HK-2 (cell line): ENCODE measurements at regions not wholly inside any gene's neighbourhood (a gene's known extent, or its start where the extent isn't known, plus 50 kb on each side); places are given as distances from the start of the nearest gene placed in this dataset.

Experiments
- DNase-seq: peaks from one replicate; pipeline ENCODE4 v3.0.0-alpha.2; 2018; ENCODE audit not compliant: unreplicated experiment

DNA sequence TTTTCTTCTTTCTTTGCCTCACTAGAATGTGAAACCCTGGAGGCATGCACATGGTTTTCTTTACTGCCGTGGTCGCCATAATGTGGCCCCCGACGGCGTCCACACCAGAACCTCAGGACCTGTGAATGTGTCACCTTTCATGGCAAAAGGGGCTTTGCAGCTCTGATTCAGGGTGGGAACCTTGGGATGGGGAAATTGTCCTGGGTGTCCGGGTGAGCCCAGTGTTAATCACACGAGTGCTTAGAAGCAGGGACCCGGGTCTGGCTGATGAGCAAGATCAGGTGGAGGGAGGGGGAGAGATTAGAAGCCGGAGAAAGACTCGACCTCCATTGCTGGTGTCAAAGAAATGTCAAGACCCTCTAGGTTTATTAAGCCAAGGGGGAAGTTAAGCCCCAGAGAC lies 74.7 kb upstream of the SHISAL1 start:
- DNase-seq: no peak

DNA sequence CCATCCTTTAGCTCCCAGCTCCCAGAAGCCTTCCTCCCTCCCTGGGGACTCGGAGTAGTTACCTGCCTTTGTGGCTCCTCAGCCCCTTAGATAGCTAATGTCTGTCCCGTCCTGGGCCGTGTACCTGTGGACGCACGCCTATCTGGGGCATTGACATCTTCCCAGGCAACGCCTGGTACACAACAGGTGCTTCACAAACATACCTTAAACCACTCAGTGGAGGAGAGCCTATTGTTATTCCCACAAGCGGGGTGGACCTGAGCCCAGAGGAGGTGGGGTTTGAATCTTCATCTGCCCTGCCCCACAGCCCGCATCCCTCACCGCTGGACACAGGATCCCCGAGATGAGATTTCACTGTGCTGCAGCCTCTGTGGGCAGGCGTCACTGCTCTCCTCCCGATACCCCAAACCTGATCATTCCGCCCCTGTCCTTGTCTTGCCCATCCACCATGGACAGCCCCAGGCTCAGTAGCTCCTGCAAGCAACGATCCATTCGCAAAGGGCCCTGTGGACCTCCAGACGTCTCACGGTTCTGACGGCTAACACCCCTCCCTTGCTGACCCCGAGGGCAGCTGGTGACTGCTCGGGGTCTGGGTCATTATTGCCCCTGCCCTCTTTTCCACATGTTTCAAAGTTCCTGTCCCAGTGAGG lies 73.8 kb upstream of the SHISAL1 start:
- DNase-seq: no peak

DNA sequence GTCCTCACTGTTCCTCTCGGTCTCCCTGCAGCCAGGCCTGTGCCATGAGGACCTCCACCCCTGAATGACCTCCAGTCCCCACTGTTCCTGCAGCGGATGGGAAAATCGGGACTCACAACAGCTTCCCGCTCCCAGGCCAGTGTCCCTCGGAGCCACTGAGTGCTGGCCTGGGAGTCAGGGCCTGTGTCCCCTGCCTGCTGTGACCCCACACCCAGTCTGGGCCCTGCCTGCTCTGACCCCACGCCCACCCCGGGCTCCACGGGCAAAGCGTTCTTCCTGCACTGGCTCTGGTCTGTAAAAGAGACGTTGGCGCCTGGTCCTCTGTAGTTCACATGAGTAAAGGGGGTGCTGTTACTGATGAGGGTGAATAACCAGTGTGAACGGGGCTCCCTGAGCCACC lies 73.0 kb upstream of the SHISAL1 start:
- no peak for DNase-seq

DNA sequence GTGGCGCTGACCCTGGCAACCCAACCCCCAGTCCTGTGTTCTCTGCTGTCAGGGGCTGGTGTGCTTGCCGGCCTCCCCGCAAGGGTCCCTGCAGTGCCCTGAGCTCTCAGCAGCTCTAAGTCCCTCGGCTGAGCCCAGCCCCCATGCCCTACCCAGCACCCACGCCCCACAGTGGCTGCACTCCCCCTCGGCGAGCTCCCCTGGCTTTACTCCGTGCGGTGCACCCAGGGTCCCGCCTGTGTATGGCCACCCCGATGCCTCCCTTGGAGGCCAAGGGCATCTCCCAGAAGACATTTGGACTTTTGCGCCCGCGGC lies 72.5 kb upstream of the SHISAL1 start:
- no peak for DNase-seq

GRCh38 chr22:44384563-44385295 lies 72.0 kb upstream of the SHISAL1 start:
- no peak for DNase-seq

- no peak for DNase-seq
Measured at GRCh38 chr22:44383652-44384562, 71.2 kb upstream of the SHISAL1 start.

DNA sequence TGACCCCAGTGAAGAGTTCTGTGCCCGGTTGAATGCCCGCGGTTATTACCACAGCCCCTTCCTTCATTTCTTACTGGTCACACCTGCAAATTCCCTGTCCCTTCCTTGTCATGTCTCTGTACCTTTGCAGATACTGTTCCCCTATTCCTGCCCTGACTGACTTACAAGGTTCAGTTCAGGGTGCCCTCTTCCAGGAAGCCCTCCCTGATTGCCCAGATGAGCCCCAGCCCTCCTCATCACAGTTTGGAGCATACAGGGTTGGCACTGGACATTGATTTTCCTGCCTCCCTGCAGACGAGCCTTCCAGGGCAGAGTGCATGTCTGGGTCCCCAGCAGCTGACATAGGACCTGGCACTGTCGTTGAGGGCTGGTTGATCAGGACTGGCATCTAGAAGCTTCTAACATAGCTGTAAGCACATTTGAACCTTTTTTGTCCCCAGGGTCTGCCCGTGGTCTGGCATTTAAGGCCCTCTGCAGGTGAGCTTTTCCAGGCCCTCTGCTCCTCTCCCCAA lies 70.4 kb upstream of the SHISAL1 start:
- DNase-seq: no peak

DNA sequence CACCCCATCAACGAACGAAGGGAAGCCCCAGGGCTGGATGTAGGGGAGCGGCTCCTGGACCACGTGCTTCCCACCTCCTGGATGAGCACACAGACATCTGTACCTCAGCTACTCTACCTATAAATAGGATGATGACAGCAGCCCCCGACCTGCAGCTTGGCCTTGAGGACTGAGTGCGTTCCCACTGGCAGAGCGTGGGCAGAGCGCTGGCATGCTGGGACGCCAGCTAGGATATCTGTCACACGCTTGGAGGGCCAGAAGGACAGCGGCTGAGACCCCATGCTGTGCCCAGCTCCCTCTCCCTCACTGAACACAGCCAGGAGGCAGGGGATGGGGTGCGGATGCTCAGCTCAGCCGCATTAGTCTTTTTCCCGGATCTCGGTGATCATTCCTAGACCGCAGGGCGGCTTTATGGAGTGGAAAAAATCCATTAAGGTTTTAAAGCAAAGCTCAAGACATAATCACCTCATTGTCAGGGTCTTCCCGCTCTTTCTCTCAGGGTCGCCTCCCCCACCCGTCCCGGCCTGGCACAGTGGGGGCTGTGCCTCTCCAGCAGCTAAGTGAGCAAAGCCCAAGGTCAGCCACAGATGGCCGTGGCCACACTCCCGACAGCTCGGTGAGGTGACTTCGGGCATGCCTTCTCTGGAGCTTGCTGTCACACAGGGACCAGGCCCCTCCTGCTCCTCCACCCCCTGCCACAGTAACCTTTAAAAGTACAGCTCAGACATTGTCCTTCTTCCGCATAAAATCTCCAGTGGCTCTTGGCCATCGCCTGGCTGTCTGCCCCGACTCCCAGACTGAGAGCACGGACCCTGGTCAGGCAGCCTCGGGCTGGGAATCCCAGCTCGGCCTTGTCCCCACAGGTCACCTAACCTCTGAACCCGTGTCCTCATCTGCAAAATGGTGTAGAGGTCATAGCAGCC lies 69.6 kb upstream of the SHISAL1 start:
- no peak for DNase-seq

DNA sequence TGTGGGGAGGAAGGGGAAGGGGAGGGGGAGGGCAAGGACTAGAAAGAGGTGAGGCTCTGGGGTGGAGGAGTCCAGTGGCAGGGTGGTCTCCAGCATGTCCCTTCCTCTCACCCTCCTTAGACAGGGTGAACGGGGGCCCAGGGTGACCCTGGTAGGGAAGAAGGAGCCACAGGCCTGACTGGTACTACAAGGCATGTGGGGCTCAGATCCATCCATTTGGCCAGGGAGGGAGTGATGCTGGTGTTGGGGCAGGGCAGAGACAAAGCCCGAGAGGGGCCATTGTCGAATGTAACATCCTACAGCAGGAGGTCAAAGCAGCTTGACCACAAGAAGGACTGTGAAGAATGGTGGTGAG lies 69.0 kb upstream of the SHISAL1 start:
- DNase-seq: no peak

DNA sequence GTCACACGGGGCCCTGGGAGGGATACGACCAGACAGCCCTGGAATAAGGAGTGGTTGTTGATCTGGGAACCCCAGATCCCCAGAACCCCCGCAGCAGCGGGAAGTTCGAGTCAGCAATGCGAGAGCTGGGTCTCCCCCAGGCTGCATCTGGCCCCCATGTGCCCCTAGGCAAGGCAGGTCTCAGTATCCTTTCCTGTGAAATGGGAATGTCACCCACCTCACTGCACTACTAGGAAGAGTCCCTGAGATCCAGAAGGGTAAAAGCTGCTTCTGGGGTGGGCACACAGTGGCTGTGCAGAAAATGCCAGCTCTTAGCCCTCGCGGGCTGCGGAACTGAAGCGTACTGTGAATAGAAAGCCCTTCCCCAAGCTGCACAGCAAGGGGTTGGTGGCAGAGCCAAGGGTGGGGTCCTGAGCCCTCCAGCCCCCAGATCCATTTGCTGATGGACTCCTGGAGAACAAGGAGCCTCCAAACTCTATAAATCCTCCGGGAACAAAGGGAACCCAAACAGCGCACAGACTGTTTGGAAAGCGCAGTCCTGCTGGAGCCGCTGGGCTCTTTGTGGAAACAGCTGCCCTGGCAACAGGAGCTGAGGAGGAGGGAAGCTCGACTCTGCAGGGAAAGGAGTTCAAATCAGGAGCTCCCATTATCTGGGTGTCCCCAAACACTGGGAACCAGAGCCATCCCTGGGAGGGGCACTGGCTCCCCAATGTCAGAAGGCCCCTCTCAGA lies 68.2 kb upstream of the SHISAL1 start:
- DNase-seq: no peak

DNA sequence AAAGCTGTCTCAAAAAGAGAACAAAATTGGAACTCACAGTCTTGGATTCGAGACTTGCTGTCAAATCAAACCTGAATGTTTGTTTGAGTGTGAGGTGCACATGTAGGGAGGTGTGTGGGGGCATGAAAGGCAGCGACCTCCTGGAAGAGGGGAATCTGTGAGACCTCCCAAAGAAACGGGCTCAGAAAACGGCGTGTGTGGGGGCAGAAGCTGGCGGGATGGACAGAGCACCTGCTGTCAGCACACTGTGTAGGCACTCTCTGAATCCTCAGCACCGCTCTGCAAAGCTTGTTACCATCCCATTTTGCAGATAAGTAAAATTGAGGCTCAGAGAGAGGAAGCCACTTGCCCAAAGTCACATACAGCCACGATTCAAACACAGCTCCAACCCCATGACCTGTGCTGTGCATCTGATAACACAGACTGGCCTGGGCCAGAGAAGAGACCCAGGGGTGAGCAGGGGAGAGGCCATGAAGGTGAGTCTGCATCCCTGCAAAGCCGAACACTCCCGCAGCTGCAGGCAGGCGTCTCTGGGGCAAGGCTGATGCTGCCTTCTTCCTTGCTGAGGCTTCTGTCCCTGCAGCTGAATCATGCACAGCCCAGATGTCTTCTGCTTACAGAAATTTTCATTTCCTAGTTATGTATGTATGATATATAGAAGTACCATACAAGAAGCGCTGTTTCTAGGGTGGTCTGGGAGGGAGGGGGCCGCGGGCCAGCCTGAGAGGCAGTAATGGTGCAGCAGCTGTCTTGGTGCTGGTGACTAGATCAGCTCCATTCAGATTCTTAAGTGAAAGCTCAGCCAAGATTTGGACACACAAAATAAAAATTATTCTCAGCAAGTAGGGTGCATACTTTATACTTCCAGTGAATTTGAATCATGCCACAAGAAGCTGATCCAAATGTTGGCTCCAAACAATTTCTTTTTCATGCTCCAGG lies 67.3 kb upstream of the SHISAL1 start:
- DNase-seq: no peak

DNA sequence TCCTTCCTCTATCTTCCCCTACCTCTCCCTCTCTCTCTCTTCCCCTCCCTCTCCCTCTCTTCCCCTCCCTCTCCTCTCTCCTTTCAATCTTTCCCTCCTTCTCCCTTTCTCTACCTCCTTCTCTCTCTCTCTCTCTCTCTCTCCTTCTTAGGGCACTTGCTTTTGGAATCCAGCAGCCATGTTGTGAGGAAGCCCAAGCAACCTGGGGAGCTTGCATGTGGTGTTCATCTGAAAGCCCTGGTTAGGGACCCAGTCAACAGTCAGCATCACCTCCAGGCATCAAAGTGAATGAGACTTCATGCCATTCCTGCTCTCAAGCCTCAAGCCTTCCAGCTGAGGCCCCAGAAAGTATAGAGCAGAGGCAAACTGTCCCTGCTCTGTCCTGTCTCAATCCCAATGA lies 65.6 kb upstream of the SHISAL1 start:
- no peak for DNase-seq

GRCh38 chr22:44375451-44375850 lies 62.7 kb upstream of the SHISAL1 start:
- no peak for DNase-seq

DNA sequence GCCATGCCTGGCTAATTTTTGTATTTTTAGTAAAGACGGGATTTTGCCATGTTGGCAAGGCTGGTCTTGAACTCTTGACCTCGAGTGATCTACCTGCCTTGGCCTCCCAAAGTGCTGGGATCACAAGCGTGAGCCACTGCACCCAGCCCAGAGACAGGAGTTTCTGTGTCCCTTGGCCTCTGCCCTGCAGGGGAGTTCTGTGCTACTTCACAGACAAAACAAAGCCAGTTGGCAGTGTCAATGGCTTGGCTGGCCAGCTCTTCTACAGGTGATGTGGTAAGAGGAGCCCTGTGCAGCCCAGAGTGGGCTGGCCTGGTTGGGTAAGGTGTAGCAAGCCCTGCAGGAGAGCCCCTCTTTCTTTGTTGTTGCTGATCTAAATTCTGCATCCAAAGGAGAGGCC lies 60.5 kb upstream of the SHISAL1 start:
- no peak for DNase-seq

- no peak for DNase-seq
Measured at GRCh38 chr22:44372611-44373010, 59.9 kb upstream of the SHISAL1 start.

DNA sequence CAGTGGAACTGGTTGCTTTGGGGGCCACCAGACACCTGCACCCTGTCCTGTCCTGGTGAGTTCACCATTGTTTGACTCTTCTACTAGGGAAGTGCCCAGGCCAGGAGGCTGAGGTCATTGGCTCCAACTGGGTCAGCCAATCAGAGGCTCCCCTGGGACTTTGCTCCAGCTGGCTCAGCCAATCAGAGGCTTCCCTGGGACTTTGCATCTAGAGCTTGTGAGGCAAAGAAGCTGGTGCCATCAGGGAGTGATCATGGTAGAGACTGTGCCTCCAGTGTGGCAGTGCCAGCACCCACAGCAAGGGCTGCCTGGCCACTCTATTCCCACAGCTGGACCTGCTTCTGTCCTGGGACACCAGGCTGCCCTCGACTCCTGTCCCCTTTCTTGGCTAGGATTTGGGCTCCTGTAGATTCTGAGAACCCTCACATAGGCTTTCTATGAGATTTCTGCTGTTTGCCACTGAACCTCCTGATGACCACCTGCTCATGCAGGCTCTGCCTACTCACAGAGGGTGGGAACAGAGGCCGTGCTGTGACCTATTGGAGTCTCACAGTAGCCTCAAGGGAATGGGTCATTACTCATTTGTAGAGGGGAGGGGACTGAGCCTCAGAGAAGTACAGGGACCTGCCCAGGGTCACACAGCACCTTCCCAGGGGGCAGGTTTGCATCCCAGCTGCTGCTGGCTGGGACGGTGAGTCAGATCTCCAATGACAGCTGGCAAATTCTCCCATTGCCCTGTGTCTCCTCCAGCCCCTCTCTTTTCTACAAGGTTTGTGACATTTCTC lies 59.2 kb upstream of the SHISAL1 start:
- no peak for DNase-seq

DNA sequence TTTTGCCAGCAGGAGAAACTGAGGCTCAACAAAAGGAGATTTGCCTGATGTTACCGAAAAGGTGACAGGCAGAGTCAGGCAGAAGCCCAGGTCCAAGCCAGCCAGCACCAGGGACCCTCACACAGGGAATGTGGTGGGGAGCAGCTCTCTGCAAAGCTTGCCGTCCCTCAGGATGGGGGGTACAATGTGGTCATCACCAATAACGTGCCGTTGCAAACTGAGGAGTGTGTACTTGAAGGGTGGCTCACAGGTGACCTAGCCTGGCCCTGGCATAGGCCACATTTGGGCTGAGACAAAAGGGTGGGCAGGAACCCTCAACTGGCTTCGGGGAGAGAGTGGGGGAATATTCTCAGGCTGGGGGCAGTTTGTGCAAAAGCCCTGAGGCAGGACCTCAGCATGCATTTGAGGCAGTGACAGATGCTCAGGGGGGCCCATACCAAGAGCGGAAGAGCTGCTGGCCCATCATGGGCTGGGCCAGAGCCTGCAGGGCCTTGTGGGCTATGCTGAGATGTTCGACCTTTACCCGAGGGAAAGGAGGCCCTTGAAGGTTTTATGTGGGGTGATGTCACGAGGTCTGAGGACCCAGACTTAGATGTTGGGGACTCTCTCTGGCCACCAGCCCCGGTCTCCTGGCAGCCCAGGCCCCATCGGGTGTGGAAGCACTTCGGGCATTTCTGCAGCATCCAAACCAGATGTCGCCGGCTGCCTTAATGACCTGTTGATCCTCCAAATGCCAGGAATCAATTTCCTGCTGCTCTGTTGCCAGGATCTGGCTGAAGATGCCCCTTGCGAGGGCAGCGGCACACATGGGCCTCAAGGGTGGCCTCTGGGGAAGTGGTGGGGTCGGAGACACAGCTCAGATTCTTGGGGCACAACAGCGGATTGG lies 57.4 kb upstream of the SHISAL1 start:
- no peak for DNase-seq

GRCh38 chr22:44369293-44369661 lies 56.5 kb upstream of the SHISAL1 start:
- DNase-seq: no peak
